DND-41 (cell line): ENCODE measurements at regions not wholly inside any gene's neighbourhood (a gene's known extent, or its start where the extent isn't known, plus 50 kb on each side); places are given as distances from the start of the nearest gene placed in this dataset.

Experiments used
- ATAC-seq: fragments of 200-7000 bp; cut with Tn5 transposase; 3 replicates; pipeline ENCODE4 v1.9.1; 2021; ENCODE audit warnings: low read depth; ENCODE audit not compliant: insufficient read depth
- DNase-seq: peaks from one replicate; pipeline ENCODE4 v3.0.0-alpha.2; 2020
- H2AFZ ChIP-seq: 2 replicates; pipeline ENCODE4 v1.6.0; 2012; ENCODE audit warnings: low read depth, low read length
- H3K27ac ChIP-seq: 2 replicates; pipeline ENCODE4 v1.5.1; 2012; ENCODE audit warnings: low read length, inconsistent platforms
- H3K27me3 ChIP-seq: fragments of 200-600 bp; sonication (generic); 2 replicates; pipeline ENCODE4 v1.6.0; 2012; ENCODE audit warnings: low read length, mild to moderate bottlenecking, inconsistent platforms; ENCODE audit not compliant: insufficient read depth, poor library complexity
- H3K36me3 ChIP-seq: 2 replicates; pipeline ENCODE4 v1.5.1; 2012; ENCODE audit warnings: low read length, inconsistent platforms; ENCODE audit not compliant: insufficient read depth
- H3K4me1 ChIP-seq: 2 replicates; pipeline ENCODE4 v1.5.1; 2012; ENCODE audit warnings: mild to moderate bottlenecking, low read length; ENCODE audit not compliant: insufficient read depth
- H3K4me2 ChIP-seq: 2 replicates; pipeline ENCODE4 v1.6.0; 2012; ENCODE audit warnings: mild to moderate bottlenecking, moderate library complexity, low read length, inconsistent platforms; ENCODE audit not compliant: insufficient read depth
- H3K4me3 ChIP-seq, 2 experiments: fragments of 200-600 bp in 1 of 2; shearing (Covaris generic) in 1 of 2; 2 replicates each; pipeline ENCODE4 v1.5.1; 2012 to 2016; ENCODE audit warnings: inconsistent platforms in 2 of 2, low read length in 2 of 2, mild to moderate bottlenecking in 2 of 2, low read depth in 1 of 2, moderate library complexity in 1 of 2
- H3K79me2 ChIP-seq: 2 replicates; pipeline ENCODE4 v1.6.0; 2012; ENCODE audit warnings: low read length, inconsistent platforms; ENCODE audit not compliant: insufficient read depth
- H3K9ac ChIP-seq: 2 replicates; pipeline ENCODE4 v1.6.0; 2012; ENCODE audit warnings: low read depth, mild to moderate bottlenecking, inconsistent platforms, low read length, moderate library complexity
- H3K9me3 ChIP-seq: 2 replicates; pipeline ENCODE4 v1.5.1; 2012; ENCODE audit warnings: low read length, moderate library complexity, mild to moderate bottlenecking, inconsistent platforms; ENCODE audit not compliant: insufficient read depth, severe bottlenecking
- H4K20me1 ChIP-seq: 2 replicates; pipeline ENCODE4 v1.6.0; 2012; ENCODE audit warnings: low read length; ENCODE audit not compliant: insufficient read depth
- EZH2 ChIP-seq: IDR thresholded peaks from 3 replicates; pipeline ENCODE4 v1.6.1; 2012; ENCODE audit warnings: borderline replicate concordance, low read depth, mild to moderate bottlenecking, moderate library complexity, low read length, inconsistent platforms; ENCODE audit not compliant: severe bottlenecking
- TF ChIP-seq, protein P1 (sequence below): IDR thresholded peaks from 2 replicates; pipeline ENCODE4 v1.5.1; 2012; ENCODE audit warnings: borderline replicate concordance, low read length, moderate library complexity, mild to moderate bottlenecking; ENCODE audit not compliant: poor library complexity, severe bottlenecking; ENCODE audit errors: extremely low read depth

DNA sequence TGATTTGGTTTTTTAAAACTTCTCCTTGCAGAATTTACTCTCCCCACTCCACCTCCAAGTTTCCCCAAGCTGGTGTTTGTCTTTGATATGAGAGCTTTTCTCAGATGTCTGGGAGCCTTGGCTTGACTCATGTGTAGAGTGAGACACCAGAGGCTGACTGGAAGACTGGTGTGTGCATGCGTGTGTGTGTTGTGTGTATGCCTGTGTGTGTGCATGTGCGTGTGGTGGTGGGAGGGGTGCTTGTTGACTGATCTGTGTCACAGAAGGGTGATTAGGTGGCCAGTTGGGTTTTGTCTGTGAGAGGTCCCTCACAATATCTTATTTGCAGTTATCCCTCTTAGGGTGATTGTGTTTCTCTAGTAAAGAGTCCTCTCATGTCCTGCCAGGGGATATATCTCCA, 50.5 kb upstream of the HPCAL1 start:
- no peak overlapping the region for H2AFZ ChIP-seq
- peaks cover 11% of the 10 kb centered on the region for H3K9me3 ChIP-seq
- H3K4me3 ChIP-seq, result no peak overlapping the region
- no peak overlapping the region for H3K4me2 ChIP-seq
- TF ChIP-seq EZH2, result no peak
- TF ChIP-seq, protein P1, sequence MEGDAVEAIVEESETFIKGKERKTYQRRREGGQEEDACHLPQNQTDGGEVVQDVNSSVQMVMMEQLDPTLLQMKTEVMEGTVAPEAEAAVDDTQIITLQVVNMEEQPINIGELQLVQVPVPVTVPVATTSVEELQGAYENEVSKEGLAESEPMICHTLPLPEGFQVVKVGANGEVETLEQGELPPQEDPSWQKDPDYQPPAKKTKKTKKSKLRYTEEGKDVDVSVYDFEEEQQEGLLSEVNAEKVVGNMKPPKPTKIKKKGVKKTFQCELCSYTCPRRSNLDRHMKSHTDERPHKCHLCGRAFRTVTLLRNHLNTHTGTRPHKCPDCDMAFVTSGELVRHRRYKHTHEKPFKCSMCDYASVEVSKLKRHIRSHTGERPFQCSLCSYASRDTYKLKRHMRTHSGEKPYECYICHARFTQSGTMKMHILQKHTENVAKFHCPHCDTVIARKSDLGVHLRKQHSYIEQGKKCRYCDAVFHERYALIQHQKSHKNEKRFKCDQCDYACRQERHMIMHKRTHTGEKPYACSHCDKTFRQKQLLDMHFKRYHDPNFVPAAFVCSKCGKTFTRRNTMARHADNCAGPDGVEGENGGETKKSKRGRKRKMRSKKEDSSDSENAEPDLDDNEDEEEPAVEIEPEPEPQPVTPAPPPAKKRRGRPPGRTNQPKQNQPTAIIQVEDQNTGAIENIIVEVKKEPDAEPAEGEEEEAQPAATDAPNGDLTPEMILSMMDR, result no peak
- no peaks in the 10 kb centered on the region for H3K4me1 ChIP-seq
- ATAC-seq (no peak), DNase-seq (no peak)
- no peaks in the 10 kb centered on the region for H3K79me2 ChIP-seq
- H3K27me3 ChIP-seq, result no peaks in the 10 kb centered on the region
- no peaks in the 10 kb centered on the region; the same call in 1 of the 2 replicates for H4K20me1 ChIP-seq
- H3K36me3 ChIP-seq, result no peaks in the 10 kb centered on the region
- no peak overlapping the region for H3K9ac ChIP-seq
- H3K27ac ChIP-seq, result no peak overlapping the region

GRCh38 chr2:10252661-10253060, 50.0 kb upstream of the HPCAL1 start:
- Histone ChIP-seq H4K20me1 (no peaks in the 10 kb centered on the region; the same call in 1 of the 2 replicates), H3K79me2 (no peaks in the 10 kb centered on the region), H3K4me3 (no peak overlapping the region), H2AFZ (no peak overlapping the region), H3K27ac (no peak overlapping the region), H3K36me3 (no peaks in the 10 kb centered on the region), H3K4me2 (no peak overlapping the region), H3K9ac (no peak overlapping the region), H3K4me1 (no peaks in the 10 kb centered on the region), H3K27me3 (no peaks in the 10 kb centered on the region), H3K9me3 (peaks cover 11% of the 10 kb centered on the region)
- ATAC-seq (peak; percentile 45; the same call in 1 of the 3 replicates), DNase-seq (no peak)
- TF ChIP-seq EZH2, result no peak
- TF ChIP-seq, protein P1, result no peak
